Parathyroid adenoma (tissue), 2 donors: ENCODE measurements at regions not wholly inside any gene's neighbourhood (a gene's known extent, or its start where the extent isn't known, plus 50 kb on each side); places are given as distances from the start of the nearest gene placed in this dataset.

Experiments
- H2AFZ ChIP-seq: fragments of 300-600 bp; sonication (generic); one replicate; pipeline ENCODE4 v1.7.0; 2017; ENCODE audit warnings: antibody characterized with exemption, mild to moderate bottlenecking
- H3K27ac ChIP-seq: fragments of 300-600 bp; sonication (generic); one replicate; pipeline ENCODE4 v1.7.0; 2017
- H3K27me3 ChIP-seq: fragments of 300-600 bp; sonication (generic); one replicate; pipeline ENCODE4 v1.7.0; 2017; ENCODE audit warnings: low read length; ENCODE audit not compliant: control insufficient read depth, insufficient read depth
- H3K36me3 ChIP-seq: fragments of 300-600 bp; sonication (generic); one replicate; pipeline ENCODE4 v1.7.0; 2017; ENCODE audit warnings: low read length; ENCODE audit not compliant: control insufficient read depth, insufficient read depth
- H3K4me1 ChIP-seq: fragments of 300-600 bp; sonication (generic); one replicate; pipeline ENCODE4 v1.7.0; 2017; ENCODE audit warnings: control low read depth
- H3K4me2 ChIP-seq: fragments of 300-600 bp; sonication (generic); one replicate; pipeline ENCODE4 v1.7.0; 2017; ENCODE audit warnings: low read length
- H3K4me3 ChIP-seq: fragments of 300-600 bp; sonication (generic); one replicate; pipeline ENCODE4 v1.7.0; 2017; ENCODE audit warnings: low read depth, low read length
- H3K79me2 ChIP-seq: fragments of 300-600 bp; sonication (generic); one replicate; pipeline ENCODE4 v1.7.0; 2017; ENCODE audit warnings: control low read depth
- H3K9ac ChIP-seq: fragments of 300-600 bp; sonication (generic); one replicate; pipeline ENCODE4 v1.7.0; 2017; ENCODE audit warnings: mild to moderate bottlenecking
- H3K9me3 ChIP-seq: fragments of 300-600 bp; sonication (generic); one replicate; pipeline ENCODE4 v1.7.0; 2017; ENCODE audit warnings: low read length; ENCODE audit not compliant: control insufficient read depth
- TF ChIP-seq, protein P1 (sequence below): fragments of 300-600 bp; sonication (generic); IDR thresholded peaks from one replicate; pipeline ENCODE4 v1.7.0; 2017; ENCODE audit warnings: antibody characterized with exemption, mild to moderate bottlenecking
- donor health status: primary hyperparathyroidism.

GRCh38 chr2:111225856-111226255, 105.1 kb downstream of the BCL2L11 start:
- Histone ChIP-seq H3K36me3 (no peaks in the 10 kb centered on the region), H3K27me3 (no peaks in the 10 kb centered on the region), H3K79me2 (no peaks in the 10 kb centered on the region), H3K27ac (no peak overlapping the region), H3K4me1 (no peaks in the 10 kb centered on the region), H3K9me3 (no peaks in the 10 kb centered on the region), H3K4me2 (no peak overlapping the region), H3K9ac (no peak overlapping the region), H2AFZ (no peak overlapping the region), H3K4me3 (no peak overlapping the region)
- TF ChIP-seq, protein P1, sequence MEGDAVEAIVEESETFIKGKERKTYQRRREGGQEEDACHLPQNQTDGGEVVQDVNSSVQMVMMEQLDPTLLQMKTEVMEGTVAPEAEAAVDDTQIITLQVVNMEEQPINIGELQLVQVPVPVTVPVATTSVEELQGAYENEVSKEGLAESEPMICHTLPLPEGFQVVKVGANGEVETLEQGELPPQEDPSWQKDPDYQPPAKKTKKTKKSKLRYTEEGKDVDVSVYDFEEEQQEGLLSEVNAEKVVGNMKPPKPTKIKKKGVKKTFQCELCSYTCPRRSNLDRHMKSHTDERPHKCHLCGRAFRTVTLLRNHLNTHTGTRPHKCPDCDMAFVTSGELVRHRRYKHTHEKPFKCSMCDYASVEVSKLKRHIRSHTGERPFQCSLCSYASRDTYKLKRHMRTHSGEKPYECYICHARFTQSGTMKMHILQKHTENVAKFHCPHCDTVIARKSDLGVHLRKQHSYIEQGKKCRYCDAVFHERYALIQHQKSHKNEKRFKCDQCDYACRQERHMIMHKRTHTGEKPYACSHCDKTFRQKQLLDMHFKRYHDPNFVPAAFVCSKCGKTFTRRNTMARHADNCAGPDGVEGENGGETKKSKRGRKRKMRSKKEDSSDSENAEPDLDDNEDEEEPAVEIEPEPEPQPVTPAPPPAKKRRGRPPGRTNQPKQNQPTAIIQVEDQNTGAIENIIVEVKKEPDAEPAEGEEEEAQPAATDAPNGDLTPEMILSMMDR = no peak

DNA sequence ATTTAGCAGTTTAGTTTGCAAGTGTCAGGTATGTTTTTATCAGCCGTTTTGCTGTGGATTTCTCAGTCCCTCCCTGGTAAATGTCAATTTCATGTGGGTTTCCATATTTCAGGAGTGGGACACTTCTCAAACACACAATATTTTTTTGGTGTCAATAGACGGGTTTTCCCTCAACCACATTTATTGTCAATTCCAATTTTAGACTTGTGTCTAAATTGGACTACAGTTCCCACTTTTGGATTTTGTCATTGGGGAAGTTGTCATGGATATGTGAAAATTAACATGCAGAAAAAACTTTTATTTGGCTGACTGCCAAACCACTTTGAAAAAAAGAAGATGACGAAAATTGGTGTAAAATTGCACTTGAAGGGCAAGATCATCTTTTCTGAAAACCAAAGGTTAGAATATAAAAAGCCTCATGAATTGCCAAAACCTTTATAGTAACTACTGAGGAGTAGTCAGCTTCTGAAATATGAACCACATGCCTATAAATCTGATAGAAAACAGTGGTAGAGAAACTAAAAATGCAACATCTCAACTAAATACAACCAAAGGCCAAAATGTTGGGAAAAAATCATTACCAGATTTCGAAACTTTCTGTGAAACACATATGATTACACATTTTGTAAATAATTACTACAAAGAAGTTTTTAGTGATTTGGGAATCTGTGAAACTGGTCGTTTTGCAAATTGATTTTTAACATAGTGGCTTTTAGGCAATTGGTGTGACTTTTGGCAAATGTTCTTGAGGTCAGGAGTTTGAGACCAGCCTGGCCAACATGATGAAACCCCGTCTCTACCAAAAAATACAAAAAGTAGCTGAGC, 106.4 kb downstream of the BCL2L11 start:
- Histone ChIP-seq H3K36me3 (no peaks in the 10 kb centered on the region), H3K4me1 (no peaks in the 10 kb centered on the region), H3K27ac (no peak overlapping the region), H3K79me2 (no peaks in the 10 kb centered on the region), H3K9me3 (no peaks in the 10 kb centered on the region), H2AFZ (no peak overlapping the region), H3K27me3 (no peaks in the 10 kb centered on the region), H3K9ac (no peak overlapping the region), H3K4me2 (no peak overlapping the region), H3K4me3 (no peak overlapping the region)
- TF ChIP-seq, protein P1 = no peak

DNA sequence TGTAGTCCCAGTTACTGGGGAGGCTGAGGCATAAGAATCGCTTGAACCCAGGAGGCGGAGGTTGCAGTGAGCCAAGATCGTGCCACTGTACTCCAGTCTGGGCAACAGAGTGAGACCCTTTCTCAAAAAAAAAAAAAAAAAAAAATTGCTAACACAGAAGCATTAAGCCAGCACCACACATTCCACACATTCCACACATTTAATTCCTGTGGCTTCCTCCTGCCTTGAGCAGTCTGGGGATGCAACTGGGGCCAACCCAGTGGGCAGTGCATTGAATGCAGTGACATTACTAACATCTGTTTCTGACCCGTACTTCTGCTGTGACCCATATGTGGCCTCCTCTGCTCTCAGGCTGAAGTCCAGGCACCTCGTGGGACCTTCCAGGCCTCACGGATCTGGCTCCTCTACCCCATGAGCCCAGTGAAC, 107.0 kb downstream of the BCL2L11 start:
- Histone ChIP-seq H3K9ac (no peak overlapping the region), H3K4me3 (no peak overlapping the region), H3K36me3 (no peaks in the 10 kb centered on the region), H3K79me2 (no peaks in the 10 kb centered on the region), H3K9me3 (no peaks in the 10 kb centered on the region), H3K4me2 (no peak overlapping the region), H2AFZ (no peak overlapping the region), H3K27me3 (no peaks in the 10 kb centered on the region), H3K4me1 (no peaks in the 10 kb centered on the region), H3K27ac (no peak overlapping the region)
- TF ChIP-seq, protein P1 = no peak

DNA sequence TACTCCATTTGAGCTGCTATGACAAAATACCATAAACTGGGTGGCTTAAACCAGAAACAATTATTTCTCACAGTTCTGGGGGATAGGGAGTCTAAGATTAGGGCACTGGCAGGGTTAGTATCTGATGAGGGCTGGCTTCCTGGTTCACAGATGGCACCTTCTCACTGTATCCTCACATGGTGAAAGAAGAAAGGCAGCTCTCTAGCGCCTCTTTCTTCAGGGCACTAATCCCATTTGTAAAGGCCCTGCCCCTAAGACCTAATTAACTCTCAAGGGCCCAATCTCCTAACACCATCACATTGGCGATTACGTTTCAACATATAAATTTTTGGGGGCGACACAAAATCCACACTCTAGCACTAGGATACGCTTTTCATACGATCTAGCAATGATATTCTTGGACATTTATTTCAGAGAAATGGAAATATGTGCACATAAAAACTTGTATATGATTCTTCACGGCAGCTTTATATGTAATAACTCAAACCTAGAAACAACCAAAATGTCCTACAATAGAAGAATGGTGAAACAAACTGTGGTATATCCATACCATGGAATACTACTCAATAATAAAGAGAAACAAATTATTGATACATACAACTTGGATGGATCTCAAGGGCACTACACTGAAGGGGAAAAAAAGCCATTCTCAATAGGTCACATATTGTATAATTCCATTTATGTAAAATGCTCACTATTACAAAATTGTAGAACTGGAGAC, 111.0 kb downstream of the BCL2L11 start:
- no peaks in the 10 kb centered on the region for H3K27me3 ChIP-seq
- TF ChIP-seq, protein P1 = no peak

More for the DNA sequence above, 111.0 kb downstream of the BCL2L11 start:
- H3K79me2 ChIP-seq = no peaks in the 10 kb centered on the region
- no peak overlapping the region for H3K4me3 ChIP-seq
- no peak overlapping the region for H3K4me2 ChIP-seq
- H2AFZ ChIP-seq = no peak overlapping the region
- H3K27ac ChIP-seq = no peak overlapping the region
- no peaks in the 10 kb centered on the region for H3K4me1 ChIP-seq
- H3K9ac ChIP-seq = no peak overlapping the region
- no peaks in the 10 kb centered on the region for H3K36me3 ChIP-seq
- H3K9me3 ChIP-seq = no peaks in the 10 kb centered on the region
